OCI-LY7 (cell line): ENCODE measurements at regions not wholly inside any gene's neighbourhood (a gene's known extent, or its start where the extent isn't known, plus 50 kb on each side); places are given as distances from the start of the nearest gene placed in this dataset.
"Not testable (repeated sequence)": the region's sequence is repeated elsewhere in the genome, so short reads cannot be mapped to it uniquely, and the experiment has no call there.

Source experiments
- EZH2phosphoT487 ChIP-seq: fragments of 200-600 bp; sonication (generic); IDR thresholded peaks from 2 replicates; pipeline ENCODE4 v1.6.1; 2018; ENCODE audit warnings: low read depth, borderline replicate concordance, mild to moderate bottlenecking, mixed run types, antibody characterized with exemption, low read length, moderate library complexity, mixed read lengths
- TF ChIP-seq, protein P1 (sequence below): fragments of 200-600 bp; sonication (generic); conservative IDR thresholded peaks from 2 replicates; pipeline ENCODE4 v1.5.1; 2014; ENCODE audit warnings: mild to moderate bottlenecking, antibody characterized with exemption, low read length, moderate library complexity, mixed read lengths

DNA sequence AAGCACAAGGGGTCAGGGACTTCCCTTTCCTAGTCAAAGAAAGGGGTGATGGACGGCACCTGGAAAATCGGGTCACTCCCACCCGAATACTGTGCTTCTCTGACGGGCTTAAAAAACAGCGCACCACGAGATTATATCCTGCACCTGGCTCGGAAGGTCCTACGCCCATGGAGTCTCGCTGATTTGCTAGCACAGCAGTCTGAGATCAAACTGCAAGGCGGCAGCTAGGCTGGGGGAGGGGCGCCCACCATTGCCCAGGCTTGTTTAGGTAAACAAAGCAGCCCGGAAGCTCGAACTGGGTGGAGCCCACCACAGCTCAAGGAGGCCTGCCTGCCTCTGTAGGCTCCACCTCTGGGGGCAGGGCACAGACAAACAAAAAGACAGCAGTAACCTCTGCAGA, 375.5 kb downstream of the SI start:
- TF ChIP-seq, protein P1, sequence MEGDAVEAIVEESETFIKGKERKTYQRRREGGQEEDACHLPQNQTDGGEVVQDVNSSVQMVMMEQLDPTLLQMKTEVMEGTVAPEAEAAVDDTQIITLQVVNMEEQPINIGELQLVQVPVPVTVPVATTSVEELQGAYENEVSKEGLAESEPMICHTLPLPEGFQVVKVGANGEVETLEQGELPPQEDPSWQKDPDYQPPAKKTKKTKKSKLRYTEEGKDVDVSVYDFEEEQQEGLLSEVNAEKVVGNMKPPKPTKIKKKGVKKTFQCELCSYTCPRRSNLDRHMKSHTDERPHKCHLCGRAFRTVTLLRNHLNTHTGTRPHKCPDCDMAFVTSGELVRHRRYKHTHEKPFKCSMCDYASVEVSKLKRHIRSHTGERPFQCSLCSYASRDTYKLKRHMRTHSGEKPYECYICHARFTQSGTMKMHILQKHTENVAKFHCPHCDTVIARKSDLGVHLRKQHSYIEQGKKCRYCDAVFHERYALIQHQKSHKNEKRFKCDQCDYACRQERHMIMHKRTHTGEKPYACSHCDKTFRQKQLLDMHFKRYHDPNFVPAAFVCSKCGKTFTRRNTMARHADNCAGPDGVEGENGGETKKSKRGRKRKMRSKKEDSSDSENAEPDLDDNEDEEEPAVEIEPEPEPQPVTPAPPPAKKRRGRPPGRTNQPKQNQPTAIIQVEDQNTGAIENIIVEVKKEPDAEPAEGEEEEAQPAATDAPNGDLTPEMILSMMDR, result not testable (repeated sequence)
- TF ChIP-seq EZH2phosphoT487, result not testable (repeated sequence)
